IMR-90 (cell line): ENCODE measurements at regions not wholly inside any gene's neighbourhood (a gene's known extent, or its start where the extent isn't known, plus 50 kb on each side); places are given as distances from the start of the nearest gene placed in this dataset.

Experiments
- ATAC-seq: fragments of 200-7000 bp; cut with Tn5 transposase; 2 replicates; pipeline ENCODE4 v1.9.1; 2020; ENCODE audit warnings: low read depth, mild to moderate bottlenecking, moderate library complexity
- BruUV-seq: library from RNA; stranded (reverse); fragments of 400-500 nt; replicated peaks from 2 replicates; lab custom pipeline; 2021; lab: Mats Ljungman, UMichigan
- CTCF ChIA-PET: fragments of 300-600 bp; formaldehyde crosslinking; extraction: SDS; loops from one replicate; lab custom pipeline; 2021; ENCODE audit warnings: antibody characterized with exemption; lab: Yijun Ruan, JAX
- POLR2A ChIA-PET: fragments of 300-600 bp; sonication (Branson Sonifier 250); formaldehyde crosslinking; loops from one replicate; lab custom pipeline; 2022; ENCODE audit warnings: antibody characterized with exemption; ENCODE audit not compliant: unreplicated experiment; lab: Charles Lee
- DNase-seq: peaks from one replicate; pipeline ENCODE4 v3.0.0; 2013
- H2AFZ ChIP-seq: replicated peaks from 2 replicates; pipeline ENCODE3; 2013; ENCODE audit warnings: low read length, mild to moderate bottlenecking; ENCODE audit not compliant: poor library complexity
- H2AK5ac ChIP-seq: 2 replicates; pipeline ENCODE4 v1.6.1; 2013; ENCODE audit warnings: low read depth, low read length, inconsistent platforms
- H2AK9ac ChIP-seq: replicated peaks from 2 replicates; pipeline ENCODE3; 2013; ENCODE audit warnings: mild to moderate bottlenecking, low read depth, low read length, moderate library complexity; ENCODE audit not compliant: poor library complexity
- H2BK120ac ChIP-seq: 2 replicates; pipeline ENCODE4 v1.6.1; 2013; ENCODE audit warnings: low read depth, low read length, inconsistent platforms
- H2BK15ac ChIP-seq: 3 replicates; pipeline ENCODE4 v1.6.1; 2013; ENCODE audit warnings: low read depth, low read length, inconsistent platforms
- H2BK20ac ChIP-seq: 2 replicates; pipeline ENCODE4 v1.6.1; 2013; ENCODE audit warnings: low read depth, mild to moderate bottlenecking, inconsistent platforms, low read length, moderate library complexity
- H2BK5ac ChIP-seq: 2 replicates; pipeline ENCODE4 v1.6.1; 2013; ENCODE audit warnings: mild to moderate bottlenecking, low read depth, low read length, inconsistent platforms; ENCODE audit not compliant: poor library complexity, severe bottlenecking
- H3K14ac ChIP-seq: replicated peaks from 2 replicates; pipeline ENCODE4 v1.6.1; 2013; ENCODE audit warnings: low read depth, low read length, inconsistent platforms
- H3K18ac ChIP-seq: 2 replicates; pipeline ENCODE4 v1.6.1; 2013; ENCODE audit warnings: low read depth, low read length, control low read depth
- H3K23ac ChIP-seq: 2 replicates; pipeline ENCODE4 v1.6.1; 2013; ENCODE audit warnings: low read depth, low read length, inconsistent platforms
- H3K27ac ChIP-seq: 2 replicates; pipeline ENCODE4 v1.5.1; 2013; ENCODE audit warnings: mild to moderate bottlenecking, control low read depth, low read length; ENCODE audit not compliant: insufficient read depth
- H3K27me3 ChIP-seq: 2 replicates; pipeline ENCODE4 v1.6.1; 2013; ENCODE audit warnings: low read length; ENCODE audit not compliant: control insufficient read depth, insufficient read depth
- H3K36me3 ChIP-seq: 2 replicates; pipeline ENCODE4 v1.6.1; 2013; ENCODE audit warnings: low read length, mixed read lengths; ENCODE audit not compliant: control insufficient read depth, insufficient read depth
- H3K4ac ChIP-seq: 2 replicates; pipeline ENCODE4 v1.6.1; 2013; ENCODE audit warnings: low read depth, low read length, inconsistent platforms
- H3K4me1 ChIP-seq: 2 replicates; pipeline ENCODE4 v1.6.1; 2013; ENCODE audit warnings: low read length, mixed read lengths; ENCODE audit not compliant: control insufficient read depth, insufficient read depth
- H3K4me2 ChIP-seq: 2 replicates; pipeline ENCODE4 v1.6.1; 2013; ENCODE audit warnings: low read depth, mild to moderate bottlenecking, control low read depth, low read length, moderate library complexity
- H3K4me3 ChIP-seq: 2 replicates; pipeline ENCODE4 v1.5.1; 2013; ENCODE audit warnings: low read depth, mild to moderate bottlenecking, control low read depth, low read length, moderate library complexity; ENCODE audit not compliant: insufficient read depth
- H3K56ac ChIP-seq: 2 replicates; pipeline ENCODE4 v1.6.1; 2013; ENCODE audit warnings: low read length, inconsistent platforms; ENCODE audit not compliant: insufficient read depth; ENCODE audit errors: extremely low read depth
- H3K79me1 ChIP-seq, 2 experiments: 2 replicates each; pipeline ENCODE4 v1.6.1; 2013; ENCODE audit warnings: low read length in 2 of 2, inconsistent platforms in 1 of 2, low read depth in 1 of 2
- H3K9ac ChIP-seq: 2 replicates; pipeline ENCODE4 v1.6.1; 2013; ENCODE audit warnings: low read depth, low read length, control low read depth
- H3K9me1 ChIP-seq: 2 replicates; pipeline ENCODE4 v1.6.1; 2013; ENCODE audit warnings: low read length, inconsistent platforms; ENCODE audit not compliant: insufficient read depth
- H3K9me3 ChIP-seq: 2 replicates; pipeline ENCODE4 v1.6.1; 2013; ENCODE audit warnings: low read length; ENCODE audit not compliant: control insufficient read depth, insufficient read depth
- H4K20me1 ChIP-seq: 2 replicates; pipeline ENCODE4 v1.6.1; 2013; ENCODE audit warnings: low read length, inconsistent platforms; ENCODE audit not compliant: insufficient read depth
- H4K5ac ChIP-seq: 2 replicates; pipeline ENCODE4 v1.6.1; 2013; ENCODE audit warnings: mild to moderate bottlenecking, low read depth, low read length, control low read depth
- H4K8ac ChIP-seq, 2 experiments: 2 replicates each; pipeline ENCODE4 v1.6.1; 2013; ENCODE audit warnings: low read depth in 2 of 2, low read length in 2 of 2, control low read depth in 1 of 2, inconsistent platforms in 1 of 2
- H4K91ac ChIP-seq: 2 replicates; pipeline ENCODE4 v1.6.1; 2013; ENCODE audit warnings: low read depth, low read length, inconsistent platforms; ENCODE audit not compliant: insufficient read depth
- BHLHE40 ChIP-seq: fragments of 150-350 bp; IDR thresholded peaks from 2 replicates; pipeline ENCODE4 v1.6.1; 2016; ENCODE audit warnings: mild to moderate bottlenecking, low read depth, low read length
- CEBPB ChIP-seq: IDR thresholded peaks from 2 replicates; pipeline ENCODE4 v1.6.1; 2012; ENCODE audit warnings: low read depth, low read length, improper control_type of control experiment
- NFE2L2 ChIP-seq: fragments of 150-350 bp; IDR thresholded peaks from 2 replicates; pipeline ENCODE4 v1.6.1; 2016; ENCODE audit warnings: low read depth, mild to moderate bottlenecking, low read length
- POLR2A ChIP-seq: IDR thresholded peaks from 2 replicates; pipeline ENCODE4 v1.6.1; 2012; ENCODE audit warnings: mild to moderate bottlenecking, low read depth, low read length
- RFX5 ChIP-seq: IDR thresholded peaks from 2 replicates; pipeline ENCODE4 v1.8.0; 2012; ENCODE audit warnings: low read depth, mild to moderate bottlenecking, low read length, moderate library complexity
- WGBS, 2 experiments: methylation state at CpG; one replicate each; pipeline versions ENCODE4 v1.1.5 to v1.1.7; 2013; ENCODE audit warnings: missing lambda C conversion rate in 2 of 2; ENCODE audit not compliant: insufficient read length in 1 of 2; ENCODE audit errors: extremely low coverage in 2 of 2; 5-methylcytosine and 5-hydroxymethylcytosine counted together
- dilution Hi-C: fragments of 300-500 bp; cut with HindIII; formaldehyde crosslinking; loops from one replicate; pipeline ENCODE4 v1.14.3; 2018; ENCODE audit warnings: low sequenced_read_pairs; ENCODE audit not compliant: unreplicated experiment
- in situ Hi-C: fragments of 300-500 bp; cut with MboI; formaldehyde crosslinking; loops from 3 replicates; pipeline ENCODE4 v1.14.3; 2019; ENCODE audit warnings: low sequenced_read_pairs, inconsistent platforms, mixed read lengths
- intact Hi-C: fragments of 100-400 bp; cut with micrococcal nuclease; formaldehyde crosslinking; loops from 2 replicates; pipeline ENCODE4 v1.10.0; 2022

DNA sequence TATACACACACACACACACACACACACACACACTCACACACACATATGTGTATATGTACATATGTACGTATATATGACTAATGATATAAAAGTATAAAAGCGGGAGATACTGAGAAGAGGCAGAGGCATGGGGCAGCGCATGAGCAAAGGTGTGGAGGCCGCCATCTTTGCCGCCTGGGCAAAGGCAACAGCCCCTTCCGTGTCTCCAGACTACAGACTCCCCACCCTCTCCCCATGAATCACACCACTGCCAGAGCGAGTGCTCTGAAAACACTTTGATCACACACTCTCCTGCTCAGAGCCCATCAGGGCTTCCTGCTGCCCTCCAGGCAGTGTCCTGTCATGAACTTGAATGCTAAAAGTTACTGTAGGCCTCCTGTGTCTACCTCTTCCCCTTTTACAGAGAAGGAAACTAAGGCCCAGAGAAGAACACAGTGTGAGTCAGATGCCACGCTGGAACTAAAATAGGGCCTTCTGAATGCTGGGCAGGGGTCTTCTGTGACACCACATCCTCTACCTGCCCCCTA lies 54.7 kb upstream of the SSBP3 start:
- intact Hi-C loops (no loop called here), dilution Hi-C loops (no loop called here), in situ Hi-C loops (no loop called here)
- H2AFZ ChIP-seq: no peak overlapping the region
- no peak overlapping the region for H3K4me2 ChIP-seq
- no peaks in the 10 kb centered on the region; the same call in 1 of the 2 replicates for H3K4me1 ChIP-seq
- no peak overlapping the region for H4K91ac ChIP-seq
- no peak overlapping the region for H2BK15ac ChIP-seq
- no peak overlapping the region for H2BK120ac ChIP-seq
- no peak overlapping the region for H3K9ac ChIP-seq
- H3K36me3 ChIP-seq: no peaks in the 10 kb centered on the region
- H2BK5ac ChIP-seq: no peak overlapping the region
- H2BK20ac ChIP-seq: no peak overlapping the region
- H3K27me3 ChIP-seq: peaks cover 15% of the 10 kb centered on the region
- H4K8ac ChIP-seq: no peak overlapping the region
- peaks cover 2% of the 10 kb centered on the region; the same call in 1 of the 2 replicates for H3K9me1 ChIP-seq
- H4K5ac ChIP-seq: no peak overlapping the region
- H3K4ac ChIP-seq: no peak overlapping the region
- DNase-seq (no peak), ATAC-seq (no peak)
- whole genome bisulfite sequencing, 2 experiments: 70% methylated on average over 2 of the region's 8 CpGs; no CpG with 5 or more reads in 1 of the 2 experiments
- ChIA-PET CTCF (interaction anchor here (0.5 kb wide), 1 partner anchor 26 kb away, joined by 3 read pairs; no protein-coding TSS in a partner anchor), POLR2A (no interaction called here)
- H3K18ac ChIP-seq: no peak overlapping the region
- H2AK5ac ChIP-seq: no peak overlapping the region
- BruUV-seq: no TSS peak
- no peak overlapping the region for H3K56ac ChIP-seq
- no peak overlapping the region for H3K14ac ChIP-seq
- no peak overlapping the region for H2AK9ac ChIP-seq
- no peak overlapping the region for H3K27ac ChIP-seq
- H3K9me3 ChIP-seq: no peaks in the 10 kb centered on the region
- no peak overlapping the region for H3K23ac ChIP-seq
- no peaks in the 10 kb centered on the region for H3K79me1 ChIP-seq
- TF ChIP-seq POLR2A (no peak), CEBPB (no peak), NFE2L2 (no peak), BHLHE40 (no peak), RFX5 (no peak)
- no peaks in the 10 kb centered on the region for H4K20me1 ChIP-seq
- H3K4me3 ChIP-seq: no peak overlapping the region
